ENCODE measurements at regions not wholly inside any gene's neighbourhood (a gene's known extent, or its start where the extent isn't known, plus 50 kb on each side); places are given as distances from the start of the nearest gene placed in this dataset.

DNA sequence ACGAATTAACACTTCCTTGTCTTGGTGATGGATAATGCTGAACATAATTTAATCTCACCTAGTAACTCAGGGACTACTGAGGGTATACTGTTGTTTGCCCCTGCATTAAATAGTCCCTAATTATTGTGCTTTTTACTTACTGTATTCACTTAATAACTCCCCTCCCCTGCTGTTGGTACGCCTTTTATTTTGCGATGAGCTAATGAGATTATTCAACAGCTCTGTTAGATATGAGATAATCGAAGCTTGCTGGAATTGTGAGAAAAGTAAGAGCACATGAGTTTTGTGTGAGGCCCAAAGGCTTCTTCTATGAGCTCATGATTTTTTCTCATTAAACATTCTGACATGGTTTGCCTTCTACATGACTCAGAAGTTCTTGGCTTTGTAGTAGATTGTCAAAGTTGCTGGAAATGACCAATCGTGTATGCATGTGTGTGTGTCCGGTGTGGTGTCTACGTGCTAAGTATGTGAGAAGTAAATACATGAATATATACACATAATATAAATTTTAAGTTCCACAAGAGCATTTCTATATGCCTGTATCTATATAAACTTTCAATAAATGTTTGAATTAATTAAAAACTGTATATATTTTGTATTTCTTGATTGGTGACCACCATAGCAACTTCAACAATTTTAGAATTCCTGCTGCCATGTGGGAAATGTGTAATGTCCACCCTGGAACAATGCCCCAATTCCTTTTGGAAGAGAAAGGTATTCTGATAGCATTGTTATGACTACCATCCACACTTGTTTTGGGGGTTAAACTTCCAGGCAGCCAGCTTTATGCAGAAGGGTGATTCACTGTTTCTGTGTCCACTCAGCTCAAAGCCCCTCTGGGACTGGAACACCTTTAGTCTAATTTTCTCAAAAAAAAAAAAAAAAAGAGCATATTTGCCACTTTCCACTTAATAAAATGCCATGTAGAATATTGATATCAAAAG is 106.2 kb downstream of the SAMD9 start:
- H3K27ac ChIP-seq (ENCODE audit: low read depth in 2 of 2, low read length in 1 of 2), result peak overlapping the region; percentile 60 to 90; a peak in 3 of 4 replicates
- peaks cover 13 to 30% of the 10 kb centered on the region in 2 experiments for H3K4me1 ChIP-seq (ENCODE audit: control insufficient read depth in 1 of 2, insufficient read depth in 2 of 2, low read depth in 1 of 2, low read length in 1 of 2)
- WGBS (ENCODE audit: low lambda C conversion rate), result 27% methylated on average over 7 of the region's 7 CpGs
- no peaks in the 10 kb centered on the region for H3K9me2 ChIP-seq
- peak overlapping the region; percentile 30; the same call in 1 of the 2 replicates for H2AFZ ChIP-seq (ENCODE audit: low read depth)
- H3K27me3 ChIP-seq (ENCODE audit: insufficient read depth), result no peaks in the 10 kb centered on the region
- no peaks in the 10 kb centered on the region for H3K9me3 ChIP-seq
- POLR2A ChIA-PET, result no interaction called here
- H3K36me3 ChIP-seq (replicated peaks in 1 of 2; ENCODE audit: control insufficient read depth in 1 of 2, insufficient read depth in 2 of 2, low read length in 1 of 2), result no peaks in the 10 kb centered on the region
- CTCF ChIA-PET, result interaction anchor here (1.1 kb wide), 1 partner anchor 36 kb away, joined by 4 read pairs; no protein-coding TSS in a partner anchor
- no peaks in the 10 kb centered on the region for H3K79me2 ChIP-seq (ENCODE audit: insufficient read depth)
- no peak for DNase-seq
- H3F3A ChIP-seq (replicated peaks; ENCODE audit: insufficient read depth), result peaks cover 22% of the 10 kb centered on the region
- peak overlapping the region; percentile 31 for H3K4me2 ChIP-seq
- H3K9ac ChIP-seq, result peak overlapping the region; percentile 63
- no peaks in the 10 kb centered on the region for H4K20me1 ChIP-seq (ENCODE audit: insufficient read depth)
- no peak overlapping the region for H3K4me3 ChIP-seq (ENCODE audit: low read depth in 2 of 2, low read length in 1 of 2)
- TF ChIP-seq, protein P1, sequence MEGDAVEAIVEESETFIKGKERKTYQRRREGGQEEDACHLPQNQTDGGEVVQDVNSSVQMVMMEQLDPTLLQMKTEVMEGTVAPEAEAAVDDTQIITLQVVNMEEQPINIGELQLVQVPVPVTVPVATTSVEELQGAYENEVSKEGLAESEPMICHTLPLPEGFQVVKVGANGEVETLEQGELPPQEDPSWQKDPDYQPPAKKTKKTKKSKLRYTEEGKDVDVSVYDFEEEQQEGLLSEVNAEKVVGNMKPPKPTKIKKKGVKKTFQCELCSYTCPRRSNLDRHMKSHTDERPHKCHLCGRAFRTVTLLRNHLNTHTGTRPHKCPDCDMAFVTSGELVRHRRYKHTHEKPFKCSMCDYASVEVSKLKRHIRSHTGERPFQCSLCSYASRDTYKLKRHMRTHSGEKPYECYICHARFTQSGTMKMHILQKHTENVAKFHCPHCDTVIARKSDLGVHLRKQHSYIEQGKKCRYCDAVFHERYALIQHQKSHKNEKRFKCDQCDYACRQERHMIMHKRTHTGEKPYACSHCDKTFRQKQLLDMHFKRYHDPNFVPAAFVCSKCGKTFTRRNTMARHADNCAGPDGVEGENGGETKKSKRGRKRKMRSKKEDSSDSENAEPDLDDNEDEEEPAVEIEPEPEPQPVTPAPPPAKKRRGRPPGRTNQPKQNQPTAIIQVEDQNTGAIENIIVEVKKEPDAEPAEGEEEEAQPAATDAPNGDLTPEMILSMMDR (IDR thresholded peaks at IDR 0.05), result no peak
- no peak for TF ChIP-seq ELF1 (IDR thresholded peaks at IDR 0.05)
- TF ChIP-seq, protein P2, sequence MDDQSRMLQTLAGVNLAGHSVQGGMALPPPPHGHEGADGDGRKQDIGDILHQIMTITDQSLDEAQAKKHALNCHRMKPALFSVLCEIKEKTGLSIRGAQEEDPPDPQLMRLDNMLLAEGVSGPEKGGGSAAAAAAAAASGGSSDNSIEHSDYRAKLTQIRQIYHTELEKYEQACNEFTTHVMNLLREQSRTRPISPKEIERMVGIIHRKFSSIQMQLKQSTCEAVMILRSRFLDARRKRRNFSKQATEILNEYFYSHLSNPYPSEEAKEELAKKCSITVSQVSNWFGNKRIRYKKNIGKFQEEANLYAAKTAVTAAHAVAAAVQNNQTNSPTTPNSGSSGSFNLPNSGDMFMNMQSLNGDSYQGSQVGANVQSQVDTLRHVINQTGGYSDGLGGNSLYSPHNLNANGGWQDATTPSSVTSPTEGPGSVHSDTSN (IDR thresholded peaks at IDR 0.05), result peak; percentile 77
- no peak for TF ChIP-seq GATA2 (CRISPR knock-in tag; IDR thresholded peaks at IDR 0.05)
- TF ChIP-seq SMC3 (IDR thresholded peaks at IDR 0.05; ENCODE audit: low read depth, low read length), result no peak
- TF ChIP-seq MEF2A (IDR thresholded peaks at IDR 0.05; ENCODE audit: borderline replicate concordance, low read depth), result 0 out of 2 replicates have a peak, but pooled peaks have one; percentile 8
- no peak for TF ChIP-seq FOXM1 (IDR thresholded peaks at IDR 0.05; ENCODE audit: low read depth)
- 0 out of 2 replicates have a peak, but pooled peaks have one; percentile 24 for TF ChIP-seq YY1 (IDR thresholded peaks at IDR 0.05; ENCODE audit: low read depth)
- 0 out of 2 replicates have a peak, but pooled peaks have one; percentile 4 for TF ChIP-seq RAD21 (IDR thresholded peaks at IDR 0.05; ENCODE audit: low read length)
- TF ChIP-seq GABPA (IDR thresholded peaks at IDR 0.05; ENCODE audit: low read depth), result no peak
- TF ChIP-seq, protein P3, sequence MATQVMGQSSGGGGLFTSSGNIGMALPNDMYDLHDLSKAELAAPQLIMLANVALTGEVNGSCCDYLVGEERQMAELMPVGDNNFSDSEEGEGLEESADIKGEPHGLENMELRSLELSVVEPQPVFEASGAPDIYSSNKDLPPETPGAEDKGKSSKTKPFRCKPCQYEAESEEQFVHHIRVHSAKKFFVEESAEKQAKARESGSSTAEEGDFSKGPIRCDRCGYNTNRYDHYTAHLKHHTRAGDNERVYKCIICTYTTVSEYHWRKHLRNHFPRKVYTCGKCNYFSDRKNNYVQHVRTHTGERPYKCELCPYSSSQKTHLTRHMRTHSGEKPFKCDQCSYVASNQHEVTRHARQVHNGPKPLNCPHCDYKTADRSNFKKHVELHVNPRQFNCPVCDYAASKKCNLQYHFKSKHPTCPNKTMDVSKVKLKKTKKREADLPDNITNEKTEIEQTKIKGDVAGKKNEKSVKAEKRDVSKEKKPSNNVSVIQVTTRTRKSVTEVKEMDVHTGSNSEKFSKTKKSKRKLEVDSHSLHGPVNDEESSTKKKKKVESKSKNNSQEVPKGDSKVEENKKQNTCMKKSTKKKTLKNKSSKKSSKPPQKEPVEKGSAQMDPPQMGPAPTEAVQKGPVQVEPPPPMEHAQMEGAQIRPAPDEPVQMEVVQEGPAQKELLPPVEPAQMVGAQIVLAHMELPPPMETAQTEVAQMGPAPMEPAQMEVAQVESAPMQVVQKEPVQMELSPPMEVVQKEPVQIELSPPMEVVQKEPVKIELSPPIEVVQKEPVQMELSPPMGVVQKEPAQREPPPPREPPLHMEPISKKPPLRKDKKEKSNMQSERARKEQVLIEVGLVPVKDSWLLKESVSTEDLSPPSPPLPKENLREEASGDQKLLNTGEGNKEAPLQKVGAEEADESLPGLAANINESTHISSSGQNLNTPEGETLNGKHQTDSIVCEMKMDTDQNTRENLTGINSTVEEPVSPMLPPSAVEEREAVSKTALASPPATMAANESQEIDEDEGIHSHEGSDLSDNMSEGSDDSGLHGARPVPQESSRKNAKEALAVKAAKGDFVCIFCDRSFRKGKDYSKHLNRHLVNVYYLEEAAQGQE (IDR thresholded peaks at IDR 0.05; ENCODE audit: low read depth, low read length), result no peak
- TF ChIP-seq NFIC (IDR thresholded peaks at IDR 0.05; ENCODE audit: borderline replicate concordance), result peak; percentile 81
- peak; percentile 86 for TF ChIP-seq JUND (IDR thresholded peaks at IDR 0.05)
- TF ChIP-seq, protein P4, sequence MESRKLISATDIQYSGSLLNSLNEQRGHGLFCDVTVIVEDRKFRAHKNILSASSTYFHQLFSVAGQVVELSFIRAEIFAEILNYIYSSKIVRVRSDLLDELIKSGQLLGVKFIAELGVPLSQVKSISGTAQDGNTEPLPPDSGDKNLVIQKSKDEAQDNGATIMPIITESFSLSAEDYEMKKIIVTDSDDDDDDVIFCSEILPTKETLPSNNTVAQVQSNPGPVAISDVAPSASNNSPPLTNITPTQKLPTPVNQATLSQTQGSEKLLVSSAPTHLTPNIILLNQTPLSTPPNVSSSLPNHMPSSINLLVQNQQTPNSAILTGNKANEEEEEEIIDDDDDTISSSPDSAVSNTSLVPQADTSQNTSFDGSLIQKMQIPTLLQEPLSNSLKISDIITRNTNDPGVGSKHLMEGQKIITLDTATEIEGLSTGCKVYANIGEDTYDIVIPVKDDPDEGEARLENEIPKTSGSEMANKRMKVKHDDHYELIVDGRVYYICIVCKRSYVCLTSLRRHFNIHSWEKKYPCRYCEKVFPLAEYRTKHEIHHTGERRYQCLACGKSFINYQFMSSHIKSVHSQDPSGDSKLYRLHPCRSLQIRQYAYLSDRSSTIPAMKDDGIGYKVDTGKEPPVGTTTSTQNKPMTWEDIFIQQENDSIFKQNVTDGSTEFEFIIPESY (IDR thresholded peaks at IDR 0.05; ENCODE audit: borderline replicate concordance, low read depth), result no peak
- TF ChIP-seq FOSL2 (IDR thresholded peaks at IDR 0.05; ENCODE audit: borderline replicate concordance, low read depth), result peak; percentile 90
- TF ChIP-seq CHD2 (IDR thresholded peaks at IDR 0.05; ENCODE audit: low read length, partially characterized antibody), result no peak
- TF ChIP-seq, protein P5, sequence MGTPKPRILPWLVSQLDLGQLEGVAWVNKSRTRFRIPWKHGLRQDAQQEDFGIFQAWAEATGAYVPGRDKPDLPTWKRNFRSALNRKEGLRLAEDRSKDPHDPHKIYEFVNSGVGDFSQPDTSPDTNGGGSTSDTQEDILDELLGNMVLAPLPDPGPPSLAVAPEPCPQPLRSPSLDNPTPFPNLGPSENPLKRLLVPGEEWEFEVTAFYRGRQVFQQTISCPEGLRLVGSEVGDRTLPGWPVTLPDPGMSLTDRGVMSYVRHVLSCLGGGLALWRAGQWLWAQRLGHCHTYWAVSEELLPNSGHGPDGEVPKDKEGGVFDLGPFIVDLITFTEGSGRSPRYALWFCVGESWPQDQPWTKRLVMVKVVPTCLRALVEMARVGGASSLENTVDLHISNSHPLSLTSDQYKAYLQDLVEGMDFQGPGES (IDR thresholded peaks at IDR 0.05; ENCODE audit: low read depth, low read length), result no peak
- peak; percentile 24 to 78; a peak in 3 of 4 replicates for TF ChIP-seq EP300 (IDR thresholded peaks at IDR 0.05; ENCODE audit: borderline replicate concordance in 1 of 2, low read depth in 1 of 2, low read length in 1 of 2)
- TF ChIP-seq RXRA (IDR thresholded peaks at IDR 0.05; ENCODE audit: borderline replicate concordance, low read depth), result 0 out of 2 replicates have a peak, but pooled peaks have one; percentile 51
- no peak for TF ChIP-seq NRF1 (IDR thresholded peaks at IDR 0.05; ENCODE audit: low read depth, low read length)
- TF ChIP-seq FOXJ3 (CRISPR knock-in tag; IDR thresholded peaks at IDR 0.05), result no peak
- no peak for TF ChIP-seq RCOR1 (IDR thresholded peaks at IDR 0.05; ENCODE audit: low read length)
- TF ChIP-seq TAF1 (IDR thresholded peaks at IDR 0.05; ENCODE audit: borderline replicate concordance, low read depth, low read length), result no peak

All from SK-N-SH (cell line).